H1 (cell line): ENCODE measurements at regions not wholly inside any gene's neighbourhood (a gene's known extent, or its start where the extent isn't known, plus 50 kb on each side); places are given as distances from the start of the nearest gene placed in this dataset.

Experiments
- CTCF ChIA-PET: fragments of 300-600 bp; sonication (Branson Sonifier 250); formaldehyde crosslinking; loops from one replicate; lab custom pipeline; 2021; ENCODE audit not compliant: partially characterized antibody; lab: Charles Lee
- POLR2A ChIA-PET: fragments of 300-600 bp; sonication (Branson Sonifier 250); formaldehyde crosslinking; loops from one replicate; lab custom pipeline; 2021; ENCODE audit warnings: inconsistent platforms; ENCODE audit not compliant: partially characterized antibody; lab: Charles Lee
- DNase-seq, 2 experiments: peaks; one replicate each; pipeline versions ENCODE4 v3.0.0 to v3.0.0-alpha.2; 2010 to 2022; ENCODE audit warnings: low spot score in 2 of 2, low read depth in 1 of 2, mixed read lengths in 1 of 2
- FAIRE-seq: peaks from 2 replicates; lab custom pipeline; 2011; peaks lifted over from hg19 to GRCh38; lab: Jason Lieb, UNC
- H2AFZ ChIP-seq: 2 replicates; pipeline ENCODE4 v1.8.1; 2012; ENCODE audit warnings: low read length, inconsistent platforms
- H2AK5ac ChIP-seq: 2 replicates; pipeline ENCODE4 v1.6.1; 2013; ENCODE audit warnings: low read depth, low read length
- H2BK120ac ChIP-seq: replicated peaks from 2 replicates; pipeline ENCODE3; 2013; ENCODE audit warnings: low read depth, low read length, inconsistent platforms
- H2BK12ac ChIP-seq: 2 replicates; pipeline ENCODE4 v1.6.1; 2013; ENCODE audit warnings: low read depth, low read length
- H2BK15ac ChIP-seq: 2 replicates; pipeline ENCODE4 v1.6.1; 2013; ENCODE audit warnings: low read length
- H2BK20ac ChIP-seq: 2 replicates; pipeline ENCODE4 v1.6.1; 2013; ENCODE audit warnings: low read length
- H2BK5ac ChIP-seq: 2 replicates; pipeline ENCODE4 v1.6.1; 2013; ENCODE audit warnings: low read depth, low read length
- H3K14ac ChIP-seq: 2 replicates; pipeline ENCODE4 v1.6.1; 2013; ENCODE audit warnings: inconsistent platforms; ENCODE audit not compliant: insufficient read length
- H3K18ac ChIP-seq: 2 replicates; pipeline ENCODE4 v1.6.1; 2013; ENCODE audit warnings: low read length; ENCODE audit errors: extremely low read depth
- H3K23ac ChIP-seq: 2 replicates; pipeline ENCODE4 v1.6.1; 2013; ENCODE audit warnings: inconsistent platforms; ENCODE audit not compliant: insufficient read length
- H3K23me2 ChIP-seq: 2 replicates; pipeline ENCODE4 v1.6.1; 2013; ENCODE audit warnings: low read depth, low read length
- H3K27ac ChIP-seq: 2 replicates; pipeline ENCODE4 v1.6.1; 2011; ENCODE audit warnings: low read depth, low read length, inconsistent platforms
- H3K27me3 ChIP-seq, 4 experiments: replicated peaks in 1 of 4; 1 replicate in 1 of 4; 2 replicates in 3 of 4; pipeline versions ENCODE4 v1.6.1 to v1.8.1; 2011 to 2013; ENCODE audit warnings: low read length in 3 of 4, mild to moderate bottlenecking in 3 of 4, inconsistent platforms in 2 of 4, mixed read lengths in 2 of 4, moderate library complexity in 1 of 4; ENCODE audit not compliant: control insufficient read depth in 3 of 4, insufficient read depth in 3 of 4; ENCODE audit errors: extremely low read depth in 1 of 4
- H3K36me3 ChIP-seq, 4 experiments: 2 replicates each; pipeline versions ENCODE4 v1.6.1 to v1.8.1; 2011 to 2013; ENCODE audit warnings: mild to moderate bottlenecking in 4 of 4, low read length in 3 of 4, moderate library complexity in 2 of 4, control low read depth in 1 of 4, inconsistent platforms in 1 of 4; ENCODE audit not compliant: insufficient read depth in 4 of 4, control insufficient read depth in 2 of 4
- H3K4ac ChIP-seq: replicated peaks from 2 replicates; pipeline ENCODE3; 2013; ENCODE audit warnings: low read length, low read depth, mixed read lengths, inconsistent platforms; ENCODE audit not compliant: insufficient read length
- H3K4me1 ChIP-seq, 4 experiments: replicated peaks in 1 of 4; 1 replicate in 1 of 4; 2 replicates in 3 of 4; pipeline versions ENCODE4 v1.6.1 to v1.8.1; 2011 to 2013; ENCODE audit warnings: low read length in 3 of 4, inconsistent platforms in 2 of 4, mixed read lengths in 1 of 4; ENCODE audit not compliant: insufficient read depth in 4 of 4, control insufficient read depth in 3 of 4
- H3K4me2 ChIP-seq, 2 experiments: 2 replicates each; pipeline versions ENCODE4 v1.6.1 to v1.8.1; 2011 to 2013; ENCODE audit warnings: low read depth in 2 of 2, low read length in 2 of 2, control low read depth in 1 of 2, inconsistent platforms in 1 of 2, mild to moderate bottlenecking in 1 of 2; ENCODE audit not compliant: insufficient read depth in 1 of 2
- H3K4me3 ChIP-seq, 4 experiments: fragments of 200-600, 300-600 bp in 1 of 4; sonication (generic), shearing (Covaris generic), sonication (Bioruptor Twin) in 1 of 4; 2 replicates each; pipeline versions ENCODE4 v1.5.1 to v1.8.1; 2011 to 2016; ENCODE audit warnings: low read length in 4 of 4, low read depth in 3 of 4, control low read depth in 2 of 4, inconsistent platforms in 2 of 4, mild to moderate bottlenecking in 2 of 4, mixed read lengths in 1 of 4, moderate library complexity in 1 of 4; ENCODE audit not compliant: insufficient read depth in 2 of 4; ENCODE audit errors: extremely low read depth in 1 of 4
- H3K56ac ChIP-seq: replicated peaks from 2 replicates; pipeline ENCODE3; 2013; ENCODE audit warnings: low read depth, mild to moderate bottlenecking, mixed read lengths, low read length, inconsistent platforms; ENCODE audit not compliant: insufficient read length
- H3K79me1 ChIP-seq: 2 replicates; pipeline ENCODE4 v1.6.1; 2013; ENCODE audit warnings: low read depth, low read length, control low read depth
- H3K79me2 ChIP-seq, 2 experiments: 2 replicates each; pipeline versions ENCODE4 v1.6.1 to v1.8.1; 2012 to 2013; ENCODE audit warnings: low read length in 2 of 2, mild to moderate bottlenecking in 2 of 2, inconsistent platforms in 1 of 2; ENCODE audit not compliant: insufficient read depth in 2 of 2, control insufficient read depth in 1 of 2
- H3K9ac ChIP-seq, 4 experiments: replicated peaks in 1 of 4; 1 replicate in 1 of 4; 2 replicates in 3 of 4; pipeline versions ENCODE4 v1.6.1 to v1.8.1; 2011 to 2013; ENCODE audit warnings: low read depth in 3 of 4, low read length in 3 of 4, control low read depth in 2 of 4, mild to moderate bottlenecking in 2 of 4, moderate library complexity in 2 of 4, inconsistent platforms in 1 of 4; ENCODE audit errors: extremely low read depth in 1 of 4
- H3K9me3 ChIP-seq, 2 experiments: 2 replicates each; pipeline versions ENCODE4 v1.6.1 to v1.8.1; 2012 to 2013; ENCODE audit warnings: mild to moderate bottlenecking in 2 of 2, moderate library complexity in 2 of 2, control low read depth in 1 of 2, inconsistent platforms in 1 of 2, low read depth in 1 of 2, low read length in 1 of 2, mixed read lengths in 1 of 2; ENCODE audit not compliant: insufficient read depth in 2 of 2
- H4K20me1 ChIP-seq, 2 experiments: replicated peaks in 1 of 2; 2 replicates each; pipeline versions ENCODE3 to v1.8.1; 2011 to 2013; ENCODE audit warnings: inconsistent platforms in 2 of 2, low read length in 2 of 2, mild to moderate bottlenecking in 1 of 2; ENCODE audit not compliant: insufficient read depth in 2 of 2, control insufficient read depth in 1 of 2
- H4K5ac ChIP-seq: 2 replicates; pipeline ENCODE4 v1.6.1; 2013; ENCODE audit warnings: low read length, low read depth, mixed read lengths, inconsistent platforms; ENCODE audit not compliant: insufficient read length
- H4K8ac ChIP-seq: 2 replicates; pipeline ENCODE4 v1.8.0; 2013; ENCODE audit warnings: mild to moderate bottlenecking, moderate library complexity, low read length, inconsistent platforms; ENCODE audit not compliant: insufficient read depth; ENCODE audit errors: extremely low read depth
- H4K91ac ChIP-seq: replicated peaks from 2 replicates; pipeline ENCODE3; 2013; ENCODE audit warnings: low read length, mixed read lengths, inconsistent platforms; ENCODE audit not compliant: insufficient read length
- BACH1 ChIP-seq: IDR thresholded peaks from 2 replicates; pipeline ENCODE4 v1.6.1; 2012; ENCODE audit warnings: low read length, improper control_type of control experiment
- CBX5 ChIP-seq: fragments of 300-800, 300-1000 bp; sonication (generic); IDR thresholded peaks from 2 replicates; pipeline ENCODE4 v1.7.1; 2016; ENCODE audit warnings: antibody characterized with exemption, low read length, low read depth
- CEBPB ChIP-seq: IDR thresholded peaks from 2 replicates; pipeline ENCODE4 v1.6.1; 2012; ENCODE audit warnings: low read depth, low read length
- HDAC6 ChIP-seq: IDR thresholded peaks from one replicate; pipeline ENCODE4 v1.7.1; 2012; ENCODE audit warnings: low read depth, mild to moderate bottlenecking, inconsistent platforms, low read length, moderate library complexity
- JUN ChIP-seq: IDR thresholded peaks from 2 replicates; pipeline ENCODE4 v1.6.1; 2011; ENCODE audit warnings: low read depth, mild to moderate bottlenecking, improper control_type of control experiment, low read length
- KDM5A ChIP-seq: fragments of 200-600 bp; IDR thresholded peaks from 2 replicates; pipeline ENCODE4 v1.7.1; 2012; ENCODE audit warnings: mild to moderate bottlenecking, low read length, inconsistent platforms, mixed read lengths
- POLR2AphosphoS5 ChIP-seq: IDR thresholded peaks from 2 replicates; pipeline ENCODE4 v1.6.1; 2011; ENCODE audit warnings: low read depth, low read length
- POU5F1 ChIP-seq: IDR thresholded peaks from 2 replicates; pipeline ENCODE4 v1.6.1; 2011; ENCODE audit warnings: low read depth, mild to moderate bottlenecking, low read length, moderate library complexity
- SAP30 ChIP-seq: fragments of 300-600 bp; sonication (generic); IDR thresholded peaks from 2 replicates; pipeline ENCODE4 v1.7.1; 2012; ENCODE audit warnings: low read length, moderate library complexity, mild to moderate bottlenecking, inconsistent platforms; ENCODE audit not compliant: insufficient read depth, insufficient replicate concordance
- SIX5 ChIP-seq: IDR thresholded peaks from 2 replicates; pipeline ENCODE4 v1.6.1; 2011; ENCODE audit warnings: mild to moderate bottlenecking, low read depth, low read length
- TEAD4 ChIP-seq: IDR thresholded peaks from 2 replicates; pipeline ENCODE4 v1.6.1; 2012; ENCODE audit warnings: low read depth, low read length, inconsistent platforms, mixed read lengths
- WGBS, 2 experiments: shearing (Covaris generic) in 1 of 2; methylation state at CpG; one replicate each; pipeline versions ENCODE4 v1.1.6 to v1.1.7; 2013 to 2015; ENCODE audit warnings: low lambda C conversion rate in 2 of 2, mixed read lengths in 2 of 2, inconsistent platforms in 1 of 2, low coverage in 1 of 2, missing lambda C conversion rate in 1 of 2; ENCODE audit not compliant: insufficient replicate concordance in 2 of 2, insufficient coverage in 1 of 2, insufficient read length in 1 of 2; ENCODE audit errors: extremely low coverage in 1 of 2, missing lambda C conversion rate in 1 of 2; 5-methylcytosine and 5-hydroxymethylcytosine counted together
- TF ChIP-seq, protein P1 (sequence below): IDR thresholded peaks from 2 replicates; pipeline ENCODE4 v1.6.1; 2012; ENCODE audit warnings: inconsistent platforms

DNA sequence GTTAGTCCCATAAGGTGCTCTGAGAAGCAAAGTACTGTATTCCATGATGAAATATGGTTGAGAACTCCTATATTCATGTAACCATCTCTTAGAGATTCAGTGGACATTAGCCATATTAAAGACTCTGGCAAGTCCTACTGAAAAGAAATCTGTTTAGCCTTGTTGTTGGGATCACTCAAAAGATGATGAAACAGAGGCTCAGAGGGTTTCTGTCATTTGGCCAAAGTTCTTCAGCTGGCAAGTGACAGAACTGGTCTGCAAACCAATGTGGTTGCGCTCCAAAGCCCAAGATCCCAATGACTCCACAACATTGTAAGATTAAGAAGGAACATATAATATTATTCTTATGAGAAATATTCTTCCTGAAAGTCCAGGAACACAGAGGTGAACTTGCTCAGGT is 462.9 kb downstream of the ACTL7B start:
- DNase-seq (no peak), FAIRE-seq (no peak)
- 100% methylated on average over 1 of the region's 1 CpG; no CpG with 5 or more reads in 1 of the 2 experiments for whole genome bisulfite sequencing, 2 experiments
- H3K18ac ChIP-seq = no peak overlapping the region
- CTCF ChIA-PET = no interaction called here
- TF ChIP-seq TEAD4 (no peak), CBX5 (no peak), BACH1 (no peak), KDM5A (no peak), SAP30 (no peak), HDAC6 (no peak), SIX5 (no peak), POU5F1 (no peak), JUN (no peak), POLR2AphosphoS5 (no peak), CEBPB (no peak)
- TF ChIP-seq, protein P1, sequence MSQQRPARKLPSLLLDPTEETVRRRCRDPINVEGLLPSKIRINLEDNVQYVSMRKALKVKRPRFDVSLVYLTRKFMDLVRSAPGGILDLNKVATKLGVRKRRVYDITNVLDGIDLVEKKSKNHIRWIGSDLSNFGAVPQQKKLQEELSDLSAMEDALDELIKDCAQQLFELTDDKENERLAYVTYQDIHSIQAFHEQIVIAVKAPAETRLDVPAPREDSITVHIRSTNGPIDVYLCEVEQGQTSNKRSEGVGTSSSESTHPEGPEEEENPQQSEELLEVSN = no peak
- H3K9ac ChIP-seq = no peak overlapping the region
- no peaks in the 10 kb centered on the region for H3K79me2 ChIP-seq
- POLR2A ChIA-PET = no interaction called here
- no peaks in the 10 kb centered on the region for H3K4me1 ChIP-seq
- no peak overlapping the region for H3K4me2 ChIP-seq
- H3K27me3 ChIP-seq = no peaks in the 10 kb centered on the region
- H2BK12ac ChIP-seq = no peak overlapping the region
- no peak overlapping the region for H2AK5ac ChIP-seq
- no peak overlapping the region for H3K56ac ChIP-seq
- H3K4me3 ChIP-seq = no peak overlapping the region
- no peak overlapping the region for H2BK120ac ChIP-seq
- no peak overlapping the region for H4K91ac ChIP-seq
- no peaks in the 10 kb centered on the region for H4K20me1 ChIP-seq
- no peak overlapping the region for H4K5ac ChIP-seq
- no peak overlapping the region for H3K23ac ChIP-seq
- no peak overlapping the region for H2BK20ac ChIP-seq
- H2BK5ac ChIP-seq = no peak overlapping the region
- no peaks in the 10 kb centered on the region for H3K79me1 ChIP-seq
- no peak overlapping the region for H4K8ac ChIP-seq
- H2AFZ ChIP-seq = no peak overlapping the region
- no peak overlapping the region for H3K14ac ChIP-seq
- H3K23me2 ChIP-seq = no peaks in the 10 kb centered on the region
- no peaks in the 10 kb centered on the region for H3K36me3 ChIP-seq
- no peak overlapping the region for H2BK15ac ChIP-seq
- H3K27ac ChIP-seq = no peak overlapping the region
- H3K4ac ChIP-seq = no peak overlapping the region
- 0 out of 4 replicates have a peak, but pooled peaks cover 0 to 8% of the 10 kb centered on the region in 2 experiments for H3K9me3 ChIP-seq
